Astrocyte of the cerebellum (primary cell): ENCODE measurements at regions not wholly inside any gene's neighbourhood (a gene's known extent, or its start where the extent isn't known, plus 50 kb on each side); places are given as distances from the start of the nearest gene placed in this dataset.

Experiments used
- DNase-seq: peaks from one replicate; pipeline ENCODE4 v3.0.0-alpha.2; 2011; ENCODE audit warnings: low read depth
- H3K4me3 ChIP-seq: 2 replicates; pipeline ENCODE4 v1.5.1; 2011; ENCODE audit warnings: mild to moderate bottlenecking, low read depth, low read length, moderate library complexity
- in situ Hi-C: cut with HindIII; loops from 2 replicates; pipeline ENCODE4 v1.10.0; 2017; ENCODE audit warnings: low sequenced_read_pairs
- TF ChIP-seq, protein P1 (sequence below): IDR thresholded peaks from 2 replicates; pipeline ENCODE4 v1.5.1; 2012; ENCODE audit warnings: low read length, low read depth, moderate library complexity, mild to moderate bottlenecking; ENCODE audit errors: missing control alignments

DNA sequence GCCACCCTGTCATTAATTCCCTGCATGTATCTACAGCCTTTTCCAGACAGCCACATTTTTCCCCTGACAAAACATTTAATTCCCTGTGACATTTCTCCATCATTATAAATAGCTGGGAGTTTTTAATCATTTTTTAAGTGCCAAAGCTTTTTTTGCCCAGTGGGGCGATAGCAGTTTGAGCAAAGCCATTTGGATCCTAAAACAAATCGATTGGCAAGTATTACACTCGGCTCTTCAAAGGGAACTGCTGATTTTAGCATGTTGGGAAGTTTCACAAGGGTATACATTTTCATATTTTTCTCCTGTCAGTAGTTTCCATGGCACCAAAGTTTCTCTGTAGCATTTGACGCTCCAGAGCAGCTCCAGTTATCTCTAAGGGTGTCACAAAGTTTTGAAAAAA, 210.8 kb downstream of the HIPK3 start:
- no peak overlapping the region for H3K4me3 ChIP-seq
- in situ Hi-C loops, result no loop called here
- TF ChIP-seq, protein P1, sequence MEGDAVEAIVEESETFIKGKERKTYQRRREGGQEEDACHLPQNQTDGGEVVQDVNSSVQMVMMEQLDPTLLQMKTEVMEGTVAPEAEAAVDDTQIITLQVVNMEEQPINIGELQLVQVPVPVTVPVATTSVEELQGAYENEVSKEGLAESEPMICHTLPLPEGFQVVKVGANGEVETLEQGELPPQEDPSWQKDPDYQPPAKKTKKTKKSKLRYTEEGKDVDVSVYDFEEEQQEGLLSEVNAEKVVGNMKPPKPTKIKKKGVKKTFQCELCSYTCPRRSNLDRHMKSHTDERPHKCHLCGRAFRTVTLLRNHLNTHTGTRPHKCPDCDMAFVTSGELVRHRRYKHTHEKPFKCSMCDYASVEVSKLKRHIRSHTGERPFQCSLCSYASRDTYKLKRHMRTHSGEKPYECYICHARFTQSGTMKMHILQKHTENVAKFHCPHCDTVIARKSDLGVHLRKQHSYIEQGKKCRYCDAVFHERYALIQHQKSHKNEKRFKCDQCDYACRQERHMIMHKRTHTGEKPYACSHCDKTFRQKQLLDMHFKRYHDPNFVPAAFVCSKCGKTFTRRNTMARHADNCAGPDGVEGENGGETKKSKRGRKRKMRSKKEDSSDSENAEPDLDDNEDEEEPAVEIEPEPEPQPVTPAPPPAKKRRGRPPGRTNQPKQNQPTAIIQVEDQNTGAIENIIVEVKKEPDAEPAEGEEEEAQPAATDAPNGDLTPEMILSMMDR, result no peak
- DNase-seq, result no peak

DNA sequence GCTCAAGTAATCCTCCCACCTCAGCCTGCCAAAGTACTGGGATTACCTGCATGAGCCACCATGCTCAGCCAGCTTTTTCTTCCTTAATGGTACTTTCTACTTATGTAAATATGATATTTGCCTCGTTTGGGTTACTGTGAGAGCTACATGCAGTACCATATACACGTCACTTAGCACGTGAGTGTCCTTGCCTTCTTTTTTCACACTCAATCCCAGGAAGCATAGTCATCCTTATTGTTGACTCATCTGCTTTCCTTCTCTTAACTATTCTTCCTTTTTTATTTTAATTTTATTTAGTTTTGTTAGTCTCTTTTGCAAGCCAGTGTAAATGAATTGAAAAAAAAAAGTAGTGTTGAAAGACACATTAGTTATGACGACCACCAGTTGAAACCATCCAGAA, 205.9 kb downstream of the HIPK3 start:
- H3K4me3 ChIP-seq, result no peak overlapping the region
- TF ChIP-seq, protein P1, result no peak
- DNase-seq, result no peak
- in situ Hi-C loops, result no loop called here

DNA sequence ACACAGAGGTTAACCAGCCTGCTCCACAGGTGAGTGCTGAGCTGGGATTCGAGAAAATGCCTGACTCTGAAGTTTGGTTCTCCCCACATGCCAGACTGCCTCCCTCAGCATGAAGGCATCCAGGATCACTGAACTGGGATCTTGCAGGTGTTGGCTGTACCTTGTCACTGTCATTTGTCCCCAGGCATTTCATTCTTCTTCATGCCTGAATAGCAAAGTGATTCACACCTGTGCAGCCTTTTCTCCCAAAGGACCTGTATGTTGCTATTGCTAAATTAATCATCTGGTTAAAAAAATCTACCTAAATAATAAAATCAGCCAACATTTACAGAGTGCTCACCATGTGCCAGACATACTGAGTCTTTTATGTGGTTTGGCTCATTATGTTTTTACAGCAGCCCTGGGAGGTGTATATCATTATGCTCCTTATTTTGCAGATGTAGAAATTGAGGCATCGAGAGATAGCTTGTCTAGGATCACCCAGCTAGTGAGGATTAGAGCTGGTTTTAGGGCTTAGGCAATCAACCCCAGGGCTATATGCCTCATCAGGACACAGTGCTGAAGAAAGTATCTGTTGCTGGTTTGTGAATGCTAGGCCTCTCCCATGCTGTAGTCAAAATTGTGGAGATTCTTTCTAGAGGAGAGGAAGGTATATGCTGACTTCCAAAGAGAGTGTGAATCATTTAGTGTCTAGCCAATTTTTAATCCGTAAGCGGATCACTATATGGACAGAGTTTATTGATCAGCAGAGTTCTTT, 204.4 kb downstream of the HIPK3 start:
- no peak overlapping the region for H3K4me3 ChIP-seq
- TF ChIP-seq, protein P1, result no peak
- DNase-seq, result no peak
- in situ Hi-C loops, result no loop called here

DNA sequence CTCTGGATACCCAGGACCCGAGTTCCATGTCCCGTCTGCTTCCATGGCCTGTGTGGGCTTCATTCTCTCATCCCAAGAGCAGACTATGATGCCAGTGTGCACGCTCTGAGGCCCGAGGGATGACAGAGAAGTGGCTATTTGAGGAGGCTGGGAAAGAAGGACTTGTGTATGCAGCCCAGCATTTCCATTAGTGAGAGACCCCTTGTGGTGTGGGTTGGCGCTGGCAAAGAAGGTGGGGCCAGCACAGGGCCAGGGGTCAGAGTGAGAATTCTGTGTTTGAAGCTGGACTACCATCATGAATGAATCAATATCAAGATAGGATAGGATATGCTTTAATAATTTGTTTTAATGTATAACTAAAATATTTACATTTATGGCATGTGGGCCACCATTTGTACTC, 200.8 kb downstream of the HIPK3 start:
- in situ Hi-C loops, result no loop called here
- no peak overlapping the region for H3K4me3 ChIP-seq
- TF ChIP-seq, protein P1, result no peak
- no peak for DNase-seq

DNA sequence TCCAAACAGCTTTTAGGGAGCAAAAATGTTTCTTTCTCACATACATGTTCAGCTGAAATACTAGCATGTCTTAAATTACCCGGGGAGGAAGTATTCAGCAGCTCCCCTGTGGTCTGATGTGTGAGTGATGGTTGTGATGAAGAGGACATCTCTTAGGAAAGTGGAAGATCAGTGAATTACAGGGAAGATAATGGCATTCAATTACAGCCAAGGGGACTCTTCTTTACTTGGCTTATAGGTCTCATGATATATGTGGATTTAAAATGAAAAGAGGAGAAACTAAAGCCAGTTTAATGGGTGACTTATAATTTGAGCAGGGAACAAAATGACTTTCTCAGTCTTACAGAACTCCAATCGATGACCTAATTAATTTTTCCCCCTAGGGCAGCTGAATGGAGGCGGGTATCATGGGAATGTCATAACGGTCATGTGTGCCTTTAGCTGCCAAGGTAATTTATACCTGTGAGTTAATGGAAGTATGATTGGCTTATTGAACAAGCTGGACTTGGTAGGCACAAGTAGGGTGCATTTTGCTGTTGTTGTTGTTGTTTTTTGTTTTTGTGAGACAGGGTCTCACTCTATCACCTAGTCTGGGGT, 198.8 kb downstream of the HIPK3 start:
- no peak for DNase-seq
- in situ Hi-C loops, result no loop called here
- H3K4me3 ChIP-seq, result no peak overlapping the region
- TF ChIP-seq, protein P1, result no peak

DNA sequence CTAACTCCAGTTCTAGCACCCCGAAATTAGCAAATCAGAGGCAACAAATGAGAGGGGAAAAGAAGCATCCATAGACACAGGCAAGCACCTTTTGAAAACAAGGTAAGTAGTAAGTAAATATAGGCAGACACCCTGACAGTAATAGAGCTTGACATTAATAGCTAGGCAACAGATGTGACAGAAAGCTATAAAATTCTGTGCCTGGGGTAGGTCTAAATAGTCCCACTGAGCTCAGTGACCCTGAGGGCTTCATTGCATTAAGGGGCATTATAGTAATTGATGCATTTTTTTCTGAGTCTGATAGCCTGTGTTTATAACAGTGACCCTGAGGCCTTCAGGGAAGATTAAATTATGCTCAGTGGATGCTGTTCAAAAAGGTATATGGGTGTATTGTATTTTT, 197.1 kb downstream of the HIPK3 start:
- in situ Hi-C loops, result no loop called here
- H3K4me3 ChIP-seq, result no peak overlapping the region
- TF ChIP-seq, protein P1, result no peak
- DNase-seq, result no peak
